Panc1 (cell line): ENCODE measurements at regions not wholly inside any gene's neighbourhood (a gene's known extent, or its start where the extent isn't known, plus 50 kb on each side); places are given as distances from the start of the nearest gene placed in this dataset.

Source experiments
- ATAC-seq: fragments of 200-7000 bp; cut with Tn5 transposase; 2 replicates; pipeline ENCODE4 v1.9.1; 2020; ENCODE audit warnings: mild to moderate bottlenecking, moderate library complexity
- BruUV-seq: library from RNA; stranded (reverse); fragments of 400-500 nt; replicated peaks from 2 replicates; lab custom pipeline; 2021; lab: Mats Ljungman, UMichigan
- CTCF ChIA-PET: fragments of 300-600 bp; sonication (Branson Sonifier 250); formaldehyde crosslinking; loops from one replicate; lab custom pipeline; 2022; ENCODE audit warnings: antibody characterized with exemption; lab: Charles Lee
- POLR2A ChIA-PET: fragments of 300-600 bp; sonication (Branson Sonifier 250); formaldehyde crosslinking; loops from one replicate; lab custom pipeline; 2022; ENCODE audit warnings: antibody characterized with exemption; lab: Charles Lee
- DNase-seq: peaks from one replicate; pipeline ENCODE4 v3.0.0-alpha.2; 2010; ENCODE audit warnings: low read depth, low spot score
- H3K27ac ChIP-seq: 2 replicates; pipeline ENCODE4 v1.5.1; 2011; ENCODE audit warnings: mild to moderate bottlenecking, low read length, inconsistent platforms
- H3K27me3 ChIP-seq: fragments of 200-500 bp; sonication (Bioruptor generic); 2 replicates; pipeline ENCODE4 v1.6.0; 2014; ENCODE audit warnings: low read length, inconsistent platforms; ENCODE audit not compliant: control insufficient read depth, insufficient read depth
- H3K36me3 ChIP-seq: fragments of 200-500 bp; sonication (Bioruptor generic); 2 replicates; pipeline ENCODE4 v1.5.1; 2014; ENCODE audit warnings: inconsistent platforms, mild to moderate bottlenecking, low read length, moderate library complexity; ENCODE audit not compliant: control insufficient read depth, insufficient read depth
- H3K4me1 ChIP-seq: 2 replicates; pipeline ENCODE4 v1.5.1; 2011; ENCODE audit warnings: inconsistent platforms, mild to moderate bottlenecking, low read length, moderate library complexity; ENCODE audit not compliant: control insufficient read depth, insufficient read depth
- H3K4me3 ChIP-seq, 2 experiments: 2 replicates each; pipeline ENCODE4 v1.5.1; 2011 to 2012; ENCODE audit warnings: low read depth in 2 of 2, low read length in 2 of 2, mild to moderate bottlenecking in 2 of 2, inconsistent platforms in 1 of 2, moderate library complexity in 1 of 2
- H3K9me3 ChIP-seq: fragments of 200-500 bp; sonication (Bioruptor generic); 2 replicates; pipeline ENCODE4 v1.5.1; 2014; ENCODE audit warnings: low read depth, mild to moderate bottlenecking, inconsistent platforms, low read length, moderate library complexity; ENCODE audit not compliant: control insufficient read depth, insufficient read depth
- CTCF ChIP-seq: fragments of 450-650 bp; IDR thresholded peaks from 2 replicates; pipeline ENCODE4 v1.5.1; 2017; ENCODE audit warnings: mild to moderate bottlenecking
- POLR2AphosphoS5 ChIP-seq: IDR thresholded peaks from 2 replicates; pipeline ENCODE4 v1.6.1; 2012; ENCODE audit warnings: mild to moderate bottlenecking, low read depth, low read length, moderate library complexity
- REST ChIP-seq, 2 experiments: IDR thresholded peaks; 2 replicates each; pipeline ENCODE4 v1.6.1; 2011 to 2012; ENCODE audit warnings: low read depth in 2 of 2, control low read depth in 1 of 2, low read length in 1 of 2, mild to moderate bottlenecking in 1 of 2, moderate library complexity in 1 of 2; ENCODE audit not compliant: insufficient read depth in 1 of 2
- SIN3A ChIP-seq: IDR thresholded peaks from 2 replicates; pipeline ENCODE4 v1.6.1; 2012; ENCODE audit warnings: low read depth, mild to moderate bottlenecking, low read length, moderate library complexity, borderline replicate concordance; ENCODE audit not compliant: insufficient read depth
- TCF7L2 ChIP-seq: IDR thresholded peaks from 2 replicates; pipeline ENCODE4 v1.6.1; 2011; ENCODE audit warnings: mild to moderate bottlenecking, low read depth, low read length, inconsistent platforms
- in situ Hi-C: cut with HindIII; loops from 2 replicates; pipeline ENCODE4 v1.10.0; 2016; ENCODE audit warnings: low sequenced_read_pairs, low pct_unique_long_range_greater_than_20kb
- intact Hi-C: fragments of 100-400 bp; cut with micrococcal nuclease; formaldehyde crosslinking; loops from one replicate; pipeline ENCODE4 v1.10.0; 2022; ENCODE audit not compliant: unreplicated experiment

- no peak for DNase-seq
- TF ChIP-seq SIN3A, result no peak
- no peak for TF ChIP-seq REST (IDR thresholded peaks at IDR 0.05; ENCODE audit: insufficient read depth in 1 of 2, low read depth in 2 of 2, low read length in 1 of 2)
- no peak for TF ChIP-seq CTCF
- no peak for TF ChIP-seq POLR2AphosphoS5
- TF ChIP-seq TCF7L2, result no peak
- Histone ChIP-seq H3K27me3 (no peaks in the 10 kb centered on the region), H3K4me1 (no peaks in the 10 kb centered on the region), H3K4me3 (no peak overlapping the region), H3K36me3 (no peaks in the 10 kb centered on the region), H3K9me3 (no peaks in the 10 kb centered on the region), H3K27ac (no peak overlapping the region)
- no peak for ATAC-seq
- intact Hi-C loops (no loop called here), in situ Hi-C loops (no loop called here)
- ChIA-PET POLR2A (no interaction called here), CTCF (interaction anchor here (0.6 kb wide), 1 partner anchor 14 kb away, joined by 6 read pairs; no protein-coding TSS in a partner anchor)
- BruUV-seq, result no TSS peak
Measured at GRCh38 chr16:27706156-27706865, 156.4 kb downstream of the KATNIP start.

- in situ Hi-C loops, result no loop called here
- ChIA-PET POLR2A (no interaction called here), CTCF (no interaction called here)
- Histone ChIP-seq H3K36me3 (no peaks in the 10 kb centered on the region), H3K4me3 (no peak overlapping the region), H3K27me3 (no peaks in the 10 kb centered on the region), H3K27ac (no peak overlapping the region), H3K9me3 (no peaks in the 10 kb centered on the region), H3K4me1 (no peaks in the 10 kb centered on the region)
- no TSS peak for BruUV-seq
- no peak for DNase-seq
- TF ChIP-seq CTCF (no peak), REST (IDR thresholded peaks at IDR 0.05; ENCODE audit: insufficient read depth in 1 of 2, low read depth in 2 of 2, low read length in 1 of 2) (no peak), SIN3A (no peak), TCF7L2 (no peak), POLR2AphosphoS5 (no peak)
- intact Hi-C loops, result no loop called here
- no peak for ATAC-seq
Measured at GRCh38 chr16:27706866-27707685, 157.1 kb downstream of the KATNIP start.
